HL-60 (cell line): ENCODE measurements at regions not wholly inside any gene's neighbourhood (a gene's known extent, or its start where the extent isn't known, plus 50 kb on each side); places are given as distances from the start of the nearest gene placed in this dataset.

Experiments
- DNase-seq, 2 experiments: peaks; one replicate each; pipeline ENCODE4 v3.0.0-alpha.2; 2010 to 2020; ENCODE audit warnings: low read depth in 1 of 2, low spot score in 1 of 2
- H3K27ac ChIP-seq: fragments of 250-450 bp; sonication (Bioruptor Pico); replicated peaks from 2 replicates; pipeline ENCODE4 v1.5.1; 2020; ENCODE audit warnings: mild to moderate bottlenecking, moderate library complexity
- H3K27me3 ChIP-seq: fragments of 250-450 bp; sonication (Bioruptor Pico); 2 replicates; pipeline ENCODE4 v1.5.1; 2021; ENCODE audit warnings: mild to moderate bottlenecking, moderate library complexity; ENCODE audit not compliant: insufficient read depth, poor library complexity, severe bottlenecking
- H3K4me3 ChIP-seq: replicated peaks from 2 replicates; pipeline ENCODE4 v1.5.1; 2011; ENCODE audit warnings: mild to moderate bottlenecking, control low read depth, low read length; ENCODE audit not compliant: insufficient read depth
- GABPA ChIP-seq: IDR thresholded peaks from 2 replicates; pipeline ENCODE4 v1.6.1; 2012; ENCODE audit warnings: low read depth
- POLR2AphosphoS5 ChIP-seq: IDR thresholded peaks from 2 replicates; pipeline ENCODE4 v1.6.1; 2012; ENCODE audit warnings: low read depth
- SPI1 ChIP-seq: IDR thresholded peaks from 2 replicates; pipeline ENCODE4 v1.6.1; 2012; ENCODE audit warnings: low read depth, mild to moderate bottlenecking, borderline replicate concordance
- TF ChIP-seq, protein P1 (sequence below): IDR thresholded peaks from 2 replicates; pipeline ENCODE4 v1.6.1; 2012; ENCODE audit warnings: low read depth; ENCODE audit not compliant: insufficient replicate concordance
- TF ChIP-seq, protein P2 (sequence below): IDR thresholded peaks from one replicate; pipeline ENCODE4 v1.5.1; 2011; ENCODE audit warnings: low read length, control low read depth, inconsistent platforms; ENCODE audit not compliant: insufficient read depth

DNA sequence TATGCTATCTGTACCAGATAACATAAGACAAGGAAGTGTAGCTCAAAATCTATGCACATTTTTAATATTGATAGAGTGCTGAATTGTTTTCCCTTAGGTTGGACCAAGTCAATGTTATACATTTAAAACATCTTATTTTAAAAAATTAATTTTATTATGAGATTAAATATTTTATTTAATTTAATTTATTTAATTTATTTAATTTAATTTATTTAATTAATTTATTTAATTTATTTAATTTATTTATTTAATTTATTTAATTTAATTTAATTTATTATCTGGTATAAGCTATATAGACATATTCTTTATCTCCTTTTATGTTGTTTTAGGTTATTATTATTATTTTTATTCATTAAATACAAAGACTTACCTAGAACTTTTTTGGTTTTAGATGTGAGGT lies 551.7 kb upstream of the LRRTM1 start:
- no peak overlapping the region for H3K4me3 ChIP-seq

DNA sequence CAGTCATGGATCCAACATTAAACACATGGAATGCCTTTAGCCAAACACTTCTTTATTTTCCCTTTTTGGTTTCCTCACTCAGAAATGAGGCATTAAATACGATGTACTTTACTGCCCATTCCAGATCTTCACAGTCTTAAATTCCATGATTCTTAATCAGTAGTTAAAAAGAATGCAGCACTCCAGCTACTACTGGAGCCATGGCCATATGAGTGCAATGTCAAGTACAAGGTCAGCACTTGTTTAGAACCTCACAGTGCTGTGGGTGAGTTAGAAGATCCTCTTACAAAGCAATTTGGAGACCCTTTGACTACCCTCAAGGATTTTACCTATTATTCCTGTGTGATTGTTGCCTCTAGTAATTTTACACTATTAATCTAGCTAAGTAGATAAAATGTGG lies 550.3 kb upstream of the LRRTM1 start:
- DNase-seq = no peak
- Histone ChIP-seq H3K27ac (no peak overlapping the region), H3K4me3 (no peak overlapping the region), H3K27me3 (no peaks in the 10 kb centered on the region)
- TF ChIP-seq POLR2AphosphoS5 (no peak), SPI1 (no peak), GABPA (no peak)
- TF ChIP-seq, protein P1, sequence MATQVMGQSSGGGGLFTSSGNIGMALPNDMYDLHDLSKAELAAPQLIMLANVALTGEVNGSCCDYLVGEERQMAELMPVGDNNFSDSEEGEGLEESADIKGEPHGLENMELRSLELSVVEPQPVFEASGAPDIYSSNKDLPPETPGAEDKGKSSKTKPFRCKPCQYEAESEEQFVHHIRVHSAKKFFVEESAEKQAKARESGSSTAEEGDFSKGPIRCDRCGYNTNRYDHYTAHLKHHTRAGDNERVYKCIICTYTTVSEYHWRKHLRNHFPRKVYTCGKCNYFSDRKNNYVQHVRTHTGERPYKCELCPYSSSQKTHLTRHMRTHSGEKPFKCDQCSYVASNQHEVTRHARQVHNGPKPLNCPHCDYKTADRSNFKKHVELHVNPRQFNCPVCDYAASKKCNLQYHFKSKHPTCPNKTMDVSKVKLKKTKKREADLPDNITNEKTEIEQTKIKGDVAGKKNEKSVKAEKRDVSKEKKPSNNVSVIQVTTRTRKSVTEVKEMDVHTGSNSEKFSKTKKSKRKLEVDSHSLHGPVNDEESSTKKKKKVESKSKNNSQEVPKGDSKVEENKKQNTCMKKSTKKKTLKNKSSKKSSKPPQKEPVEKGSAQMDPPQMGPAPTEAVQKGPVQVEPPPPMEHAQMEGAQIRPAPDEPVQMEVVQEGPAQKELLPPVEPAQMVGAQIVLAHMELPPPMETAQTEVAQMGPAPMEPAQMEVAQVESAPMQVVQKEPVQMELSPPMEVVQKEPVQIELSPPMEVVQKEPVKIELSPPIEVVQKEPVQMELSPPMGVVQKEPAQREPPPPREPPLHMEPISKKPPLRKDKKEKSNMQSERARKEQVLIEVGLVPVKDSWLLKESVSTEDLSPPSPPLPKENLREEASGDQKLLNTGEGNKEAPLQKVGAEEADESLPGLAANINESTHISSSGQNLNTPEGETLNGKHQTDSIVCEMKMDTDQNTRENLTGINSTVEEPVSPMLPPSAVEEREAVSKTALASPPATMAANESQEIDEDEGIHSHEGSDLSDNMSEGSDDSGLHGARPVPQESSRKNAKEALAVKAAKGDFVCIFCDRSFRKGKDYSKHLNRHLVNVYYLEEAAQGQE = no peak
- TF ChIP-seq, protein P2, sequence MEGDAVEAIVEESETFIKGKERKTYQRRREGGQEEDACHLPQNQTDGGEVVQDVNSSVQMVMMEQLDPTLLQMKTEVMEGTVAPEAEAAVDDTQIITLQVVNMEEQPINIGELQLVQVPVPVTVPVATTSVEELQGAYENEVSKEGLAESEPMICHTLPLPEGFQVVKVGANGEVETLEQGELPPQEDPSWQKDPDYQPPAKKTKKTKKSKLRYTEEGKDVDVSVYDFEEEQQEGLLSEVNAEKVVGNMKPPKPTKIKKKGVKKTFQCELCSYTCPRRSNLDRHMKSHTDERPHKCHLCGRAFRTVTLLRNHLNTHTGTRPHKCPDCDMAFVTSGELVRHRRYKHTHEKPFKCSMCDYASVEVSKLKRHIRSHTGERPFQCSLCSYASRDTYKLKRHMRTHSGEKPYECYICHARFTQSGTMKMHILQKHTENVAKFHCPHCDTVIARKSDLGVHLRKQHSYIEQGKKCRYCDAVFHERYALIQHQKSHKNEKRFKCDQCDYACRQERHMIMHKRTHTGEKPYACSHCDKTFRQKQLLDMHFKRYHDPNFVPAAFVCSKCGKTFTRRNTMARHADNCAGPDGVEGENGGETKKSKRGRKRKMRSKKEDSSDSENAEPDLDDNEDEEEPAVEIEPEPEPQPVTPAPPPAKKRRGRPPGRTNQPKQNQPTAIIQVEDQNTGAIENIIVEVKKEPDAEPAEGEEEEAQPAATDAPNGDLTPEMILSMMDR = no peak

More for the DNA sequence above, 551.7 kb upstream of the LRRTM1 start:
- TF ChIP-seq, protein P2 = no peak
- TF ChIP-seq, protein P1 = no peak
- TF ChIP-seq POLR2AphosphoS5 (no peak), SPI1 (no peak), GABPA (no peak)
- Histone ChIP-seq H3K27ac (no peak overlapping the region), H3K27me3 (no peaks in the 10 kb centered on the region)
- no peak for DNase-seq

DNA sequence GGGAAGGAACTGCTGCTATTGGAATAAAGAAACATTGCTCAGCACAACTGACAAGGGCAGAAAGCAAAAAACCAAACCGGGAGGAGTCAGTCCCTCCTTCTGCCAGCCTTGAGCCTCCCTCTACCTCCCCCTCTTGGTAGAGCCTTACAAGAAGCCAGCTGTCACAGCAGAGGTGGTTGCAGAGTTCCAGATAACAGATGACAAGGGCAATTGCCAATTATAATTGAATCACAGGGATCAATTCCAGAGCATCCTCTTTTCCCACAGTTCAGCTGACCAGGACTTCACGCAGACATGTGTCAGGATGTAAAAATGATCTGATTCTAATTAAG lies 548.2 kb upstream of the LRRTM1 start:
- TF ChIP-seq SPI1 (no peak), GABPA (no peak), POLR2AphosphoS5 (no peak)
- TF ChIP-seq, protein P2 = no peak
- TF ChIP-seq, protein P1 = no peak
- no peak for DNase-seq
- H3K27me3 ChIP-seq = no peaks in the 10 kb centered on the region
- H3K27ac ChIP-seq = no peak overlapping the region
- no peak overlapping the region for H3K4me3 ChIP-seq
